Naive thymus-derived CD8-positive, alpha-beta T cell (primary cell): ENCODE measurements at regions not wholly inside any gene's neighbourhood (a gene's known extent, or its start where the extent isn't known, plus 50 kb on each side); places are given as distances from the start of the nearest gene placed in this dataset.

ENCODE experiments used
- ATAC-seq, 2 donors: fragments of 150-1000 bp; cut with Tn5 transposase in 1 of 2; sonication (Bioruptor Pico), chemical (Tn5 transposase) in 1 of 2; 1 replicate in 1 of 2; 2 replicates in 1 of 2; pipeline ENCODE4 v1.10.0; 2021; ENCODE audit warnings: mild to moderate bottlenecking in 2 of 2, moderate library complexity in 2 of 2
- POLR2A ChIA-PET: fragments of 350-600 bp; sonication (Branson Sonifier 250); formaldehyde crosslinking; loops from one replicate; lab custom pipeline; 2021; ENCODE audit warnings: antibody characterized with exemption; lab: Charles Lee
- DNase-seq, 10 donors: peaks; one replicate each; pipeline versions ENCODE4 v3.0.0 to v3.0.0-alpha.2; 2020 to 2022
- H3K27ac Mint-ChIP-seq, 10 donors: one replicate each; pipeline ENCODE4 v1.8.0; 2020 to 2022; ENCODE audit warnings: mild to moderate bottlenecking in 10 of 10, mixed read lengths in 10 of 10, moderate library complexity in 4 of 10, inconsistent platforms in 1 of 10
- H3K27me3 Mint-ChIP-seq, 5 donors: one replicate each; pipeline ENCODE4 v1.8.0; 2021 to 2022; ENCODE audit warnings: mixed read lengths in 5 of 5
- H3K36me3 Mint-ChIP-seq, 3 donors: one replicate each; pipeline ENCODE4 v1.8.0; 2020 to 2022; ENCODE audit warnings: mixed read lengths in 3 of 3, mild to moderate bottlenecking in 2 of 3, inconsistent platforms in 1 of 3
- H3K4me1 Mint-ChIP-seq, 4 donors: one replicate each; pipeline ENCODE4 v1.8.0; 2021 to 2022; ENCODE audit warnings: mixed read lengths in 4 of 4
- H3K4me3 Mint-ChIP-seq, 10 donors: one replicate each; pipeline ENCODE4 v1.8.0; 2020 to 2022; ENCODE audit warnings: mild to moderate bottlenecking in 10 of 10, mixed read lengths in 10 of 10, moderate library complexity in 6 of 10, inconsistent platforms in 1 of 10
- H3K9me3 Mint-ChIP-seq, 9 donors: one replicate each; pipeline ENCODE4 v1.8.0; 2020 to 2022; ENCODE audit warnings: mixed read lengths in 9 of 9, mild to moderate bottlenecking in 3 of 9, inconsistent platforms in 1 of 9, moderate library complexity in 1 of 9

GRCh38 chr12:90502070-90502469 lies 452.9 kb downstream of the CCER1 start:
- no peak overlapping the region for H3K27ac Mint-ChIP-seq
- no peak overlapping the region for H3K4me3 Mint-ChIP-seq
- DNase-seq = no peak
- no peaks in the 10 kb centered on the region for H3K36me3 Mint-ChIP-seq
- H3K27me3 Mint-ChIP-seq = no peaks in the 10 kb centered on the region
- POLR2A ChIA-PET = no interaction called here
- H3K9me3 Mint-ChIP-seq = peaks cover 0 to 7% (median 0%) of the 10 kb centered on the region in 9 donors
- no peaks in the 10 kb centered on the region for H3K4me1 Mint-ChIP-seq
- ATAC-seq = no peak

GRCh38 chr12:90501412-90501811 lies 453.6 kb downstream of the CCER1 start:
- Mint-ChIP-seq H3K27ac (no peak overlapping the region), H3K36me3 (no peaks in the 10 kb centered on the region), H3K4me1 (no peaks in the 10 kb centered on the region), H3K9me3 (peaks cover 0 to 9% (median 0%) of the 10 kb centered on the region in 9 donors), H3K27me3 (no peaks in the 10 kb centered on the region), H3K4me3 (no peak overlapping the region)
- POLR2A ChIA-PET = no interaction called here
- no peak for ATAC-seq
- no peak for DNase-seq

- DNase-seq (no peak), ATAC-seq (no peak)
- H3K9me3 Mint-ChIP-seq = peaks cover 0 to 9% (median 0%) of the 10 kb centered on the region in 9 donors
- no peaks in the 10 kb centered on the region for H3K4me1 Mint-ChIP-seq
- H3K36me3 Mint-ChIP-seq = no peaks in the 10 kb centered on the region
- H3K27me3 Mint-ChIP-seq = no peaks in the 10 kb centered on the region
- H3K4me3 Mint-ChIP-seq = no peak overlapping the region
- no peak overlapping the region for H3K27ac Mint-ChIP-seq
- POLR2A ChIA-PET = no interaction called here
Observed at GRCh38 chr12:90499795-90500194, 455.2 kb downstream of the CCER1 start.

DNA sequence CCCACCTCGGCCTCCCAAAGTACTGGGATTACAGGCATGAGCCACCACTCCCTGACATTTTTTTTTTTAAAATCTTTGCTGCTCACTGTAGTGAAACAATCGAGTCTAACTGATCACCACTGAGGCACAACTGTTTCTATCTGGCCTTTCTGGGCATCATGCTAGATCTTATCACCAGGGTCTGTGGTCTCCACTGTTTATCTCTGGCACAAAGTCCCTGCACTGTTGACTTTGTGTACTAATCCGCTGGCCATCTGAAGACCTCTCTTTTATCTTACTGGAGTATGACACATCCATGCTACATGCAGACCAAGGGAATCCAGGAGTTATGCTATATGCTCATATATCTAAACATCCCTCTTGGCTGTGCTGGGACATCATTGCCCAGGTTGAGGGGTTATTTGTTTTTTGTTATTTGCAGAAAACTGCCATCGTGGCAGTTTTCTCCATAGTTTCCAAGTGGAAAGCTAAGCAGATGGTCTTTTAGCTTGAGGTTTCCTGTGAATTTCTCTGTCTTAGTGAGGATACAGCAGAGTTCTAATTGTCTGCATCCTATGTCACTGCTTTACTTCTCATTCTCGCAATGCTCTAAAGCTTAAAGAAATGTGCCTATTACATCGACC lies 456.9 kb downstream of the CCER1 start:
- Mint-ChIP-seq H3K36me3 (no peaks in the 10 kb centered on the region), H3K4me1 (no peaks in the 10 kb centered on the region), H3K4me3 (no peak overlapping the region), H3K27ac (no peak overlapping the region), H3K27me3 (no peaks in the 10 kb centered on the region), H3K9me3 (peaks cover 0 to 9% (median 0%) of the 10 kb centered on the region in 9 donors)
- ATAC-seq (no peak), DNase-seq (no peak)
- POLR2A ChIA-PET = no interaction called here

DNA sequence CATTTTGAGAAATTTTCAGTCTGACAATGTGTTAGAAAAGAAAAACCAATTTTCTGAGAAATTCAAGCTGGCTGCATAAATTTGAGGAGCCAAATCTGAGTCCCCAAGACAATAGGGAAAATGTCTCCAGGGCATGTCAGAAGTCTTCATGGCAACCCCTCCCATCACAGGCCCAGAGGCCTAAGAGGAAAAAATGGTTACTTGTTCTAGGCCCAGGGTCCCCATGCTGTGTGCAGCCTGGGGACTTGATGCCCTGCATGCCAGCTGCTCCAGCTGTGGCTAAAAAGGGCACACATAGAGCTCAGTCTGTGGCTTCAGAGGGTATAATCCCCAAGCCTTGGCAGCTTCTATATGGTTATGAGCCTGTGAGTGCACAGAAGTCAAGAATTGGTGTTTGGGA lies 464.6 kb downstream of the CCER1 start:
- peaks cover 0 to 13% (median 9%) of the 10 kb centered on the region in 9 donors for H3K9me3 Mint-ChIP-seq
- ATAC-seq (no peak), DNase-seq (no peak)
- H3K36me3 Mint-ChIP-seq = peaks cover 0 to 3% (median 0%) of the 10 kb centered on the region in 3 donors
- no peak overlapping the region for H3K4me3 Mint-ChIP-seq
- no peak overlapping the region for H3K27ac Mint-ChIP-seq
- POLR2A ChIA-PET = no interaction called here
- H3K27me3 Mint-ChIP-seq = peaks cover 0 to 3% (median 0%) of the 10 kb centered on the region in 5 donors
- no peaks in the 10 kb centered on the region for H3K4me1 Mint-ChIP-seq

GRCh38 chr12:90489141-90489540 lies 465.8 kb downstream of the CCER1 start:
- no peaks in the 10 kb centered on the region for H3K4me1 Mint-ChIP-seq
- POLR2A ChIA-PET = no interaction called here
- no peak for DNase-seq
- H3K9me3 Mint-ChIP-seq = peaks cover 0 to 13% (median 9%) of the 10 kb centered on the region in 9 donors
- H3K4me3 Mint-ChIP-seq = no peak overlapping the region
- H3K27ac Mint-ChIP-seq = no peak overlapping the region
- peaks cover 0 to 3% (median 0%) of the 10 kb centered on the region in 3 donors for H3K36me3 Mint-ChIP-seq
- no peak for ATAC-seq
- peaks cover 0 to 3% (median 0%) of the 10 kb centered on the region in 5 donors for H3K27me3 Mint-ChIP-seq

DNA sequence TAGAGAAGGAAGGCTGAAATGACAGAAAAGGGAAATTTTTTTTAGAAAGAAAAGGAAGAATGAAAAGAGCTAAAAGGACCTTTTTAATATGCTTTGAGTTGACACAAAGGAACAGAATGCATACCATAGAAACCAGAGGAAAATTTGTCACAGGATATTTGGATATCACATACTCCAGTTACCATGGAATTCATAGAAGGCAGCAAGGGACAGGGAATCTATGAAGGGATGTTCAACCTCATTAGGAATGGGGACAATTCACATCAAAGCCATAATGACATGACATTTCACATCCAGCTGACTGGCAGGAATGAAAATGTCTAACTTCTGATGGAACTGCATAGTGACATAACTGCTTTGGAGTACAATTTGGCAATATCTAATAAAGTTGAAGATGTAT lies 469.4 kb downstream of the CCER1 start:
- Mint-ChIP-seq H3K27me3 (peaks cover 0 to 3% (median 0%) of the 10 kb centered on the region in 5 donors), H3K36me3 (no peaks in the 10 kb centered on the region), H3K27ac (no peak overlapping the region), H3K4me3 (no peak overlapping the region), H3K9me3 (peaks cover 0 to 9% (median 5%) of the 10 kb centered on the region in 9 donors), H3K4me1 (no peaks in the 10 kb centered on the region)
- no peak for DNase-seq
- no peak for ATAC-seq
- POLR2A ChIA-PET = no interaction called here

DNA sequence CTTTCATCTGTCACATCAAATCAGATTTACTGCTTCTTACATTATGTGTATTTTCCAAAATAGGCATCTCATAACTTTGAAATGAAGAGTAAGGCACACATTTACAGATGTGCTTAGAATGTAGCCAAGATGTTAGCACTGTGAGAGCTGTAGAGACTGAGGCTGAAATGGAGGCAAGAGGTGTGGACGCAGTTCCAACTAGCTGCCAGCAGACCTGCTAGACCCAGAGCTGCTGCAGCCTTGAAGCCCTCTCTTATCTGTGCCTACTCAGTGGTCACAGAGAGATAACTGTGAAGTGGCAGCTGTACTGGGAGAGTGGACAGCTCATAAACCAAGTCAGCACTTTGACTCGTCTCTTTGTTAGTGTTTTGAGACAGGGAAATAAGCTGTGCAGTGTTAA lies 470.9 kb downstream of the CCER1 start:
- DNase-seq = no peak
- peaks cover 0 to 3% (median 0%) of the 10 kb centered on the region in 5 donors for H3K27me3 Mint-ChIP-seq
- H3K36me3 Mint-ChIP-seq = no peaks in the 10 kb centered on the region
- H3K4me3 Mint-ChIP-seq = no peak overlapping the region
- POLR2A ChIA-PET = no interaction called here
- H3K27ac Mint-ChIP-seq = no peak overlapping the region
- no peak for ATAC-seq
- H3K4me1 Mint-ChIP-seq = no peaks in the 10 kb centered on the region
- H3K9me3 Mint-ChIP-seq = peaks cover 0 to 5% (median 0%) of the 10 kb centered on the region in 9 donors

- H3K27me3 Mint-ChIP-seq = no peaks in the 10 kb centered on the region
- no peak overlapping the region for H3K27ac Mint-ChIP-seq
- H3K36me3 Mint-ChIP-seq = no peaks in the 10 kb centered on the region
- no peak for ATAC-seq
- POLR2A ChIA-PET = no interaction called here
- H3K4me1 Mint-ChIP-seq = no peaks in the 10 kb centered on the region
- no peak overlapping the region for H3K4me3 Mint-ChIP-seq
- no peak for DNase-seq
- peaks cover 0 to 7% (median 0%) of the 10 kb centered on the region in 9 donors for H3K9me3 Mint-ChIP-seq
Observed at GRCh38 chr12:90481748-90482147, 473.2 kb downstream of the CCER1 start.

DNA sequence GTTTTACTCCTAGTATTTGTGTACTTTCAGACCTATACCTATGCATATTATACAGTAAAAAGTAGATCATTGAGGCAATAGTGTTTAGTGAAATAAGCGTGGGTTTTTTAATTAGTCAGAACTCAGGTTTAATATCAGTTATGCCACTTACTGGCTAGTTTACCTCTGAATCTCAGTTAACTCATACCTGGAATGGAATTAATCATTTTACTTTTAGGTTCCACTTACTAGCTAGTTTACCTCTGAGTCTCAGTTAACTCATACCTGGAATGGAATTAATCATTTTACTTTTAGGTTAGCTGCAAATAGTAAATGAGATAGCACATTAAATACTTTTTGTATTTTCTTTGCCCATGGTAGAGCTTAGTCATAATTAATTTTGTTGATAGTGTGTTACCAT lies 475.7 kb downstream of the CCER1 start:
- no peaks in the 10 kb centered on the region for H3K4me1 Mint-ChIP-seq
- DNase-seq (no peak), ATAC-seq (no peak)
- H3K27ac Mint-ChIP-seq = no peak overlapping the region
- H3K36me3 Mint-ChIP-seq = no peaks in the 10 kb centered on the region
- H3K27me3 Mint-ChIP-seq = no peaks in the 10 kb centered on the region
- POLR2A ChIA-PET = no interaction called here
- no peak overlapping the region for H3K4me3 Mint-ChIP-seq
- peaks cover 0 to 9% (median 0%) of the 10 kb centered on the region in 9 donors for H3K9me3 Mint-ChIP-seq

DNA sequence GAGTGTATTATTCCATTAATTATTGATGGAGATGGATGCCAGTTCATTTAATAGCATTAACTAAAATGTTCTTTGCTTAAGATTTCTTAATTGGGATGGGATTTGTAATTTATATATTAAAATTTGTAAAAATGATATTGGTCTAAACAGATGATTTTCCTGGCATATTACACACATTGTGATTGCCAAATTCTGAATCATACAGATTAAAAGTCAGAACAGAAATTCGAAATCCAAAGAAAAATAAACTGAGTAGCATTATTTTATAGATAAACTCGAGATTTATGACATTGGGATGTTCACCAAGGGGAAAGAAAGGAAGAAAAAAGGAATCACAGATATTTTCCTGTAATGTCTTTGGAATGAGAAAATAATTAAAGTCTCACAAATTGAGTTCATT lies 481.1 kb downstream of the CCER1 start:
- POLR2A ChIA-PET = no interaction called here
- DNase-seq = no peak
- Mint-ChIP-seq H3K4me1 (no peaks in the 10 kb centered on the region), H3K36me3 (no peaks in the 10 kb centered on the region), H3K4me3 (no peak overlapping the region), H3K9me3 (peaks cover 0 to 12% (median 3%) of the 10 kb centered on the region in 9 donors), H3K27me3 (peaks cover 0 to 9% (median 0%) of the 10 kb centered on the region in 5 donors), H3K27ac (no peak overlapping the region)
- ATAC-seq = no peak

DNA sequence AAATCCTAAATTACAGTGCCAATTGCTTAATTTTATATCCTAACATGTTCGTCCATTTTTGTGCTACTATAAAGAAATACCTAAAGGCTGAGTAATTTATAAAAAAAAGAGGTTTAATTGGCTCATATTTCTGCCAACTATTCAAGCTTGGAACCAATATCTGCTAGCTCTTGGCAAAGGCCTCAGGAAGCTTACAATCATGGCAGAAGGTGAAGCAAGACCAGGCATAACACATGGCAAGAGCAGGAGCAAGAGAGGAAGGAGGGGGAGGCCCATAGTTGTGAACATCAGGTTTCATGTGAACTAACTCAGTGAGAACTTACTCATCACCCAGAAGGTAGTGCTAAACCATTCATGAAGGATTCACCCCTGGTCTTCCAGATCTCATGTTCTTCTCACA lies 494.3 kb downstream of the CCER1 start:
- Mint-ChIP-seq H3K9me3 (peaks cover 0 to 5% (median 0%) of the 10 kb centered on the region in 9 donors), H3K27me3 (peaks cover 0 to 4% (median 0%) of the 10 kb centered on the region in 5 donors), H3K27ac (no peak overlapping the region), H3K4me1 (no peaks in the 10 kb centered on the region), H3K36me3 (no peaks in the 10 kb centered on the region), H3K4me3 (no peak overlapping the region)
- POLR2A ChIA-PET = no interaction called here
- no peak for DNase-seq
- ATAC-seq = no peak

DNA sequence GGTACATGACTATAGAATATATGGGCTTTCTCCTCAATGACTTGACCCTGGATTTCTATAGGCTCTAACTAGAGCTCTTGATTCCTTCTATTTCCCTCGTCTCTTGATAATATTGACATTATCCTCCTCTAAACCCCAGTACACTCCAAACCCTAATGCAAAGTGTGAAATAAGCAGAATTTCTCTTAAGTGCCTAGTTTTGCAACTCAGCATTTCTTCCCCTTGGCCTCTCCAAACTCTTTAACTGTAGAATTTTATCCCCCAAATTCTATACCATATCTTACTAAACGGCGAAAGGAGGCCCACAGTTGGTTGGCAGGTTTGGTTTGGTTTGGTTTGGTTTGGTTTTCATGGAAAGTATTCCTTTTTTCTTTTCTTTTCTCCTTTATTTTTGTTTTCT lies 498.7 kb downstream of the CCER1 start:
- no peak for DNase-seq
- Mint-ChIP-seq H3K4me1 (no peaks in the 10 kb centered on the region), H3K36me3 (no peaks in the 10 kb centered on the region), H3K27me3 (peaks cover 0 to 4% (median 0%) of the 10 kb centered on the region in 5 donors), H3K9me3 (peaks cover 0 to 7% (median 0%) of the 10 kb centered on the region in 9 donors), H3K27ac (no peak overlapping the region), H3K4me3 (no peak overlapping the region)
- no peak for ATAC-seq
- POLR2A ChIA-PET = no interaction called here

DNA sequence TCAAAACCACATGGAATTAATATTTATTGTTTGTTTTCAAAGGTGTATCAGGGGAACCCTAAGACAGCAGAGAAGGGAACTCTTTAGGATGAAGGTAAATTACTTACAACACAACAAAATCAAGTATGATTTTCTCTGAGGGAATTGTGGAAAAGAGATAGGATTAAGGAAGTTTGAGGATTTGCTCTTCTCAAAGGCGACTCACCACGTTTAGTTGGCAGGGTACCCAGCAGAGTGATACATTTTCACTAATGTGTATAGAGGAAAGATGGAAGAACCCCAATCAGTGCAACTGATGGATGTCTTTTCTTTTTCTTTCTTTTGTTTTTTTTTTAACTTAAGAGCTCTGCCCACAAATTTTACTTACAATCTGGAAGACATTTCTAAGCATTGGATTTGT lies 499.2 kb downstream of the CCER1 start:
- POLR2A ChIA-PET = no interaction called here
- no peak for ATAC-seq
- Mint-ChIP-seq H3K9me3 (peaks cover 0 to 7% (median 0%) of the 10 kb centered on the region in 9 donors), H3K27me3 (peaks cover 0 to 4% (median 0%) of the 10 kb centered on the region in 5 donors), H3K4me1 (no peaks in the 10 kb centered on the region), H3K4me3 (no peak overlapping the region), H3K27ac (no peak overlapping the region), H3K36me3 (no peaks in the 10 kb centered on the region)
- no peak for DNase-seq
